OCI-LY3 (cell line): ENCODE measurements at regions not wholly inside any gene's neighbourhood (a gene's known extent, or its start where the extent isn't known, plus 50 kb on each side); places are given as distances from the start of the nearest gene placed in this dataset.

Experiments
- H2AFZ ChIP-seq: fragments of 200-600, 300-600 bp; shearing (Covaris generic); 2 replicates; pipeline ENCODE4 v1.6.0; 2014; ENCODE audit warnings: antibody characterized with exemption, low read depth, low read length
- H3K27ac ChIP-seq: fragments of 200-600, 300-600 bp; sonication (generic); 2 replicates; pipeline ENCODE4 v1.5.1; 2014; ENCODE audit warnings: mild to moderate bottlenecking, low read length, moderate library complexity, mixed read lengths
- H3K27me3 ChIP-seq: fragments of 200-600, 300-600 bp; sonication (generic); 2 replicates; pipeline ENCODE4 v1.6.1; 2014; ENCODE audit warnings: low read depth, low read length, mixed read lengths
- H3K36me3 ChIP-seq: fragments of 200-600, 300-600 bp; sonication (generic); replicated peaks from 2 replicates; pipeline ENCODE3; 2014; ENCODE audit warnings: low read depth, low read length, mixed read lengths
- H3K4me1 ChIP-seq: fragments of 300-600, 200-600 bp; sonication (generic); 2 replicates; pipeline ENCODE4 v1.6.1; 2014; ENCODE audit warnings: low read length, mixed read lengths
- H3K4me2 ChIP-seq: fragments of 200-600, 300-600 bp; sonication (generic); 2 replicates; pipeline ENCODE4 v1.6.1; 2014; ENCODE audit warnings: low read length, mixed read lengths
- H3K4me3 ChIP-seq: fragments of 300-600, 200-600 bp; sonication (generic); 2 replicates; pipeline ENCODE4 v1.5.1; 2014; ENCODE audit warnings: antibody characterized with exemption, mild to moderate bottlenecking, low read length, moderate library complexity
- H3K79me2 ChIP-seq: fragments of 300-600, 200-600 bp; shearing (Covaris generic); 2 replicates; pipeline ENCODE4 v1.6.1; 2014; ENCODE audit warnings: mild to moderate bottlenecking, low read length, mixed read lengths
- H3K9ac ChIP-seq: fragments of 300-600, 200-600 bp; shearing (Covaris generic); 2 replicates; pipeline ENCODE4 v1.6.0; 2014; ENCODE audit warnings: mild to moderate bottlenecking, low read length, moderate library complexity
- H3K9me3 ChIP-seq: fragments of 200-600, 300-600 bp; shearing (Covaris generic); 2 replicates; pipeline ENCODE4 v1.6.1; 2014; ENCODE audit warnings: low read length, mixed read lengths; ENCODE audit not compliant: insufficient read depth
- H4K20me1 ChIP-seq: fragments of 200-600, 300-600 bp; sonication (generic); 2 replicates; pipeline ENCODE4 v1.6.1; 2016; ENCODE audit warnings: low read length, mixed read lengths; ENCODE audit not compliant: insufficient read depth
- CTCF ChIP-seq: fragments of 200-600, 300-600 bp; sonication (generic); IDR thresholded peaks from 2 replicates; pipeline ENCODE4 v1.5.1; 2014; ENCODE audit warnings: antibody characterized with exemption, low read length, low read depth
- EZH2phosphoT487 ChIP-seq: fragments of 200-600 bp; shearing (Covaris generic); IDR thresholded peaks from 2 replicates; pipeline ENCODE4 v1.6.1; 2018; ENCODE audit warnings: antibody characterized with exemption, mixed run types, low read depth

GRCh38 chr1:234978397-234979295, 150.0 kb downstream of the TOMM20 start:
- Histone ChIP-seq H3K79me2 (no peaks in the 10 kb centered on the region), H4K20me1 (no peaks in the 10 kb centered on the region), H3K4me1 (peaks cover 74% of the 10 kb centered on the region), H2AFZ (no peak overlapping the region), H3K4me2 (peak overlapping the region; percentile 91), H3K9ac (peak overlapping the region; percentile 80), H3K4me3 (peak overlapping the region; percentile 65), H3K27ac (peak overlapping the region; percentile 91), H3K36me3 (no peaks in the 10 kb centered on the region), H3K9me3 (no peaks in the 10 kb centered on the region), H3K27me3 (no peaks in the 10 kb centered on the region)
- TF ChIP-seq EZH2phosphoT487 (no peak), CTCF (peak; percentile 29; the same call in 1 of the 2 replicates)

- Histone ChIP-seq H3K4me3 (peak overlapping the region; percentile 65), H2AFZ (no peak overlapping the region), H3K9me3 (no peaks in the 10 kb centered on the region), H4K20me1 (no peaks in the 10 kb centered on the region), H3K27ac (peak overlapping the region; percentile 91), H3K27me3 (no peaks in the 10 kb centered on the region), H3K36me3 (no peaks in the 10 kb centered on the region), H3K4me1 (peaks cover 73% of the 10 kb centered on the region), H3K79me2 (no peaks in the 10 kb centered on the region), H3K4me2 (peak overlapping the region; percentile 91), H3K9ac (peak overlapping the region; percentile 80; the same call in 1 of the 2 replicates)
- TF ChIP-seq CTCF (no peak), EZH2phosphoT487 (no peak)
Observed at GRCh38 chr1:234977875-234978396, 150.7 kb downstream of the TOMM20 start.

GRCh38 chr1:234976861-234977680, 151.6 kb downstream of the TOMM20 start:
- peaks cover 72% of the 10 kb centered on the region for H3K4me1 ChIP-seq
- H3K4me2 ChIP-seq = peak overlapping the region; percentile 91
- H3K27me3 ChIP-seq = no peaks in the 10 kb centered on the region
- no peaks in the 10 kb centered on the region for H4K20me1 ChIP-seq
- H3K9ac ChIP-seq = peak overlapping the region; percentile 80
- no peak for TF ChIP-seq EZH2phosphoT487
- peak; percentile 62 for TF ChIP-seq CTCF
- peak overlapping the region; percentile 91 for H3K27ac ChIP-seq
- H3K36me3 ChIP-seq = no peaks in the 10 kb centered on the region
- no peaks in the 10 kb centered on the region for H3K9me3 ChIP-seq
- peak overlapping the region; percentile 24; the same call in 1 of the 2 replicates for H3K4me3 ChIP-seq
- H3K79me2 ChIP-seq = no peaks in the 10 kb centered on the region
- H2AFZ ChIP-seq = no peak overlapping the region
